ENCODE measurements at regions not wholly inside any gene's neighbourhood (a gene's known extent, or its start where the extent isn't known, plus 50 kb on each side); places are given as distances from the start of the nearest gene placed in this dataset.

DNA sequence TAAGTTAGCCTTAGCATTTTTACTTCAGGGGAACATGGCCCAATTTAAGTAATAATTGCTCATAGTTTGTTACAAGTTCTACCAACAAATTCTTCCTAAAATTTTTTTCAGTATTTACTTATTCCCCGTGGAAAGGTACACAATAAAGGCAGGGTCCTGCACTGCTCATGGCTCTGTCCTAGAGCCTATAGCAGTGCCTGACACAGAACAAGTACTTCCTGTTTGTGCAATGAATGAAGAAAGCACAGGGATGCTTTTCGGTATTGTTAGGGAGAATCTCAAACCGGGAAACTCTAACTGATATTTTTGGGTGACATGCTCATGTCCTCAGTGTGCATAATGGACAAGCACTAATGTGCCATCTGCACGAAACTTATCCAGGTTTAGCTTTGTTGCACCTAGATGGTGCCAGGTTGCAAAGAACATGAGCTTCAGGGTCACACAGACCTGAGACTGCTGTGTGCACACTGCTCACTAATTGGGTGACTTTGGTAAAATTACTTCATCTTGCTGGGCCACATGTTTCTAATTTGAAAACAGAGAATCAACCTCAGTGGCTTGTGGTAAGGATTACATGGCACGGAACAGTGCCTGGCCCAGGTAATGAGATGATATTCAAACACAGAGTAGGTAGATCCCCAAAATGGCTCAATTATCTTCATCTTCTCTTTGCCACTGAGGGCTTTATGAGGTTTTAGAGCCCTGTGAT, 175.8 kb upstream of the NPY2R start:
- H3K4me1 ChIP-seq, result no peaks in the 10 kb centered on the region
- 78 to 84% methylated on average over 5 of the region's 5 CpGs for WGBS, 2 donors
- H3K36me3 ChIP-seq, result no peaks in the 10 kb centered on the region
- H3K27me3 ChIP-seq, result no peaks in the 10 kb centered on the region
- no peak overlapping the region for H3K4me3 ChIP-seq
- intact Hi-C loops (cut with DNase I), result no loop called here
- DNase-seq, result no peak
- TF ChIP-seq EP300 (IDR thresholded peaks at IDR 0.05) (no peak), POLR2A (IDR thresholded peaks at IDR 0.05) (no peak), POLR2AphosphoS5 (IDR thresholded peaks at IDR 0.05) (no peak)
- TF ChIP-seq, protein P1, sequence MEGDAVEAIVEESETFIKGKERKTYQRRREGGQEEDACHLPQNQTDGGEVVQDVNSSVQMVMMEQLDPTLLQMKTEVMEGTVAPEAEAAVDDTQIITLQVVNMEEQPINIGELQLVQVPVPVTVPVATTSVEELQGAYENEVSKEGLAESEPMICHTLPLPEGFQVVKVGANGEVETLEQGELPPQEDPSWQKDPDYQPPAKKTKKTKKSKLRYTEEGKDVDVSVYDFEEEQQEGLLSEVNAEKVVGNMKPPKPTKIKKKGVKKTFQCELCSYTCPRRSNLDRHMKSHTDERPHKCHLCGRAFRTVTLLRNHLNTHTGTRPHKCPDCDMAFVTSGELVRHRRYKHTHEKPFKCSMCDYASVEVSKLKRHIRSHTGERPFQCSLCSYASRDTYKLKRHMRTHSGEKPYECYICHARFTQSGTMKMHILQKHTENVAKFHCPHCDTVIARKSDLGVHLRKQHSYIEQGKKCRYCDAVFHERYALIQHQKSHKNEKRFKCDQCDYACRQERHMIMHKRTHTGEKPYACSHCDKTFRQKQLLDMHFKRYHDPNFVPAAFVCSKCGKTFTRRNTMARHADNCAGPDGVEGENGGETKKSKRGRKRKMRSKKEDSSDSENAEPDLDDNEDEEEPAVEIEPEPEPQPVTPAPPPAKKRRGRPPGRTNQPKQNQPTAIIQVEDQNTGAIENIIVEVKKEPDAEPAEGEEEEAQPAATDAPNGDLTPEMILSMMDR (IDR thresholded peaks at IDR 0.05), result no peak
- H3K9me3 ChIP-seq, result no peaks in the 10 kb centered on the region
- H3K27ac ChIP-seq, result no peak overlapping the region

DNA sequence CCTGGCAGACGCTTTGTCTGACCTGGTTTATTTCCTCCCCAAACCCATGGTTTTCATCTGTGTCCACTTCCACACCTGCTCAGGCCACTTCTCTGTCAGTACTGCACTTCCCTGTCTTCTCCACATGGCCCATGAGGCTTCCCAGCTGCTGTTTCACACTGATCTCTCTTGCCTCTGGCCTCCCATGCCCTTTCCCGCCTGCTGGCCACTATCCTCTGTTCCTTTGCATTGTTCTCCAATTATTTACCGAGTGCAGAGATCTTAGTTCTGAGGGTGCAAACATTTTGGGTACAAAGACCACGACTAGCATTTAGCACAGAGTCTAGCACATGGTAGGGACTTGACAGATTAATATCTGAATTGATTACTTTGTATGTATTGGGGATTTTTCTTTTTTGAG, 174.8 kb upstream of the NPY2R start:
- no peak for DNase-seq
- 79 to 80% methylated on average over 4 of the region's 4 CpGs for WGBS, 2 donors
- Histone ChIP-seq H3K4me3 (no peak overlapping the region), H3K9me3 (no peaks in the 10 kb centered on the region), H3K4me1 (no peaks in the 10 kb centered on the region), H3K27me3 (no peaks in the 10 kb centered on the region), H3K27ac (no peak overlapping the region), H3K36me3 (no peaks in the 10 kb centered on the region)
- intact Hi-C loops (cut with DNase I), result no loop called here
- TF ChIP-seq POLR2AphosphoS5 (IDR thresholded peaks at IDR 0.05) (no peak), EP300 (IDR thresholded peaks at IDR 0.05) (no peak), POLR2A (IDR thresholded peaks at IDR 0.05) (no peak)
- TF ChIP-seq, protein P1 (IDR thresholded peaks at IDR 0.05), result no peak

DNA sequence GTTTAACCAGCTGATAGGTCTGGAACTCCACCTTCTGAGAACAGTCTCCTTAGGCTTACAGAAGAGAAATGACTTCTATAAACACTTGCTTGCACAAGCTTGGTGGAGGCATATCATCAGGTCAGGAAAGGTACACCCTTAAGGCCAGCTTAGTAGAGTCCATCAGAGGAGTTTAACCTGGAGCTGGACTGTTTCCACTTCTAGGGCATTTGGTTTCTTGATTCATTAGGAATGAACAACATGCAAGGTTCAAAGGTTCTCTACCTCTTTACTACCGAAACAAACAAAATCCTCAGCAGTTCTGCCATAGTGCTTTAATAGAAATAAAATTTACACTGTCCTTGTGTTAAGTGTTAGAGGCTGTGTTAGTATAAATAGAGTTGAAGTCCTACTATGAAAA, 171.4 kb upstream of the NPY2R start:
- Histone ChIP-seq H3K9me3 (no peaks in the 10 kb centered on the region), H3K27me3 (no peaks in the 10 kb centered on the region), H3K4me1 (no peaks in the 10 kb centered on the region), H3K36me3 (no peaks in the 10 kb centered on the region), H3K4me3 (no peak overlapping the region), H3K27ac (no peak overlapping the region)
- TF ChIP-seq POLR2A (IDR thresholded peaks at IDR 0.05), result no peak
- no peak for TF ChIP-seq POLR2AphosphoS5 (IDR thresholded peaks at IDR 0.05)
- no peak for TF ChIP-seq EP300 (IDR thresholded peaks at IDR 0.05)
- TF ChIP-seq, protein P1 (IDR thresholded peaks at IDR 0.05), result no peak
- no peak for DNase-seq
- intact Hi-C loops (cut with DNase I), result no loop called here
- 58 to 87% methylated on average over 1 of the region's 1 CpG for WGBS, 2 donors

DNA sequence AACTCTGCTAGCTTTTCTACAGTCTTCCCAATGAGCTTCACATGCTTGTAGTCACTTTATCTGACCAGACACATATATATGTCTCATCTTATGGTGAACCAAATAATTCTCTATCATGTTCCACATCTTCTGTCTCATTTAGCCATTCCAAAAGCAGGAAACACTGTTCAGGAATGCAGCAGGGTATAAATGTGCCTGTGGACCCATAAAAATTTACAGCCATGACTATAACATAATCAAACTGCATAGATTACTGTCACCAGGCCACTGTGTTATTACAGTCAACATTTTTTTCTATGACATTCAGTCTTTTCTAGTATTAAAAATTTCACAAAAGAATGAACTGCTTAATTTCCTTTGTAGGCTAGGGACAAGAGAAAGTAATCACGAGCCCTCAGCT, 170.0 kb upstream of the NPY2R start:
- Histone ChIP-seq H3K36me3 (no peaks in the 10 kb centered on the region), H3K27me3 (no peaks in the 10 kb centered on the region), H3K9me3 (no peaks in the 10 kb centered on the region), H3K4me3 (no peak overlapping the region), H3K4me1 (no peaks in the 10 kb centered on the region), H3K27ac (no peak overlapping the region)
- DNase-seq, result no peak
- WGBS, 2 donors, result 23 to 66% methylated on average over 1 of the region's 1 CpG
- intact Hi-C loops (cut with DNase I), result no loop called here
- TF ChIP-seq EP300 (IDR thresholded peaks at IDR 0.05) (no peak), POLR2A (IDR thresholded peaks at IDR 0.05) (no peak), POLR2AphosphoS5 (IDR thresholded peaks at IDR 0.05) (no peak)
- TF ChIP-seq, protein P1 (IDR thresholded peaks at IDR 0.05), result no peak

DNA sequence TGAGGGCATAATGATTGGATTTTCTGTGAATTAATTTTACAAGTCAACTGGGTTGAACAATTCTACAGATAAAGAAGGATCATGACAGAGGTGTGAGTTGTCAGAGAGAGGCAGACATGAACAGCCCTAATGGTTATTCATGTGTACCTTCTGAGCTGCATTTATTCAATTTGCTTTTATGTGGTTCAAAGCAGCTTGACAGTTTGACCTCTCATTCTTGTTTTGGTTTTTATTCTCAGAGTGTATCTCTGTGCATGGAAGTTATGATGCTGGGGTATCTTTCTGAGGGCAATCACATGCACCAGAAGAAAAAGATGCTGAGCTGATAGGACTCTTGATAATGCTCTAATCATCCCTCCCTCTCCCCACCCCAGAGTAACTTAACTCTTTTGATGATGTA, 169.3 kb upstream of the NPY2R start:
- H3K9me3 ChIP-seq, result no peaks in the 10 kb centered on the region
- no peaks in the 10 kb centered on the region for H3K27me3 ChIP-seq
- H3K4me1 ChIP-seq, result no peaks in the 10 kb centered on the region
- no peak overlapping the region for H3K27ac ChIP-seq
- intact Hi-C loops (cut with DNase I), result no loop called here
- H3K36me3 ChIP-seq, result no peaks in the 10 kb centered on the region
- no peak for TF ChIP-seq POLR2A (IDR thresholded peaks at IDR 0.05)
- no peak for DNase-seq
- no peak overlapping the region for H3K4me3 ChIP-seq
